Caco-2 (cell line): ENCODE measurements at regions not wholly inside any gene's neighbourhood (a gene's known extent, or its start where the extent isn't known, plus 50 kb on each side); places are given as distances from the start of the nearest gene placed in this dataset.

Source experiments
- BruUV-seq: library from RNA; stranded (reverse); fragments of 400-500 nt; replicated peaks from 2 replicates; lab custom pipeline; 2021; lab: Mats Ljungman, UMichigan
- CTCF ChIA-PET: fragments of 300-600 bp; sonication (Branson Sonifier 250); formaldehyde crosslinking; loops from one replicate; lab custom pipeline; 2022; ENCODE audit warnings: antibody characterized with exemption; lab: Charles Lee
- POLR2A ChIA-PET: fragments of 300-600 bp; sonication (Branson Sonifier 250); formaldehyde crosslinking; loops from one replicate; lab custom pipeline; 2022; ENCODE audit warnings: antibody characterized with exemption; lab: Charles Lee
- DNase-seq, 2 experiments: peaks; one replicate each; pipeline versions ENCODE4 v3.0.0 to v3.0.0-alpha.2; 2020 to 2022
- H3K27me3 ChIP-seq: replicated peaks from 2 replicates; pipeline ENCODE4 v1.6.0; 2011; ENCODE audit warnings: low read length; ENCODE audit not compliant: control insufficient read depth, insufficient read depth
- H3K36me3 ChIP-seq: 2 replicates; pipeline ENCODE4 v1.5.1; 2011; ENCODE audit warnings: low read length; ENCODE audit not compliant: control insufficient read depth, insufficient read depth
- H3K4me1 ChIP-seq: fragments of 250-450 bp; sonication (Bioruptor Pico); 2 replicates; pipeline ENCODE4 v1.5.1; 2020; ENCODE audit warnings: mild to moderate bottlenecking
- H3K4me3 ChIP-seq: 2 replicates; pipeline ENCODE4 v1.5.1; 2011; ENCODE audit warnings: low read depth, mild to moderate bottlenecking, control low read depth, low read length
- H3K9me3 ChIP-seq: fragments of 250-450 bp; sonication (Bioruptor Pico); 2 replicates; pipeline ENCODE4 v1.5.1; 2020; ENCODE audit warnings: mild to moderate bottlenecking, moderate library complexity
- H3K27ac Mint-ChIP-seq: one replicate; pipeline ENCODE4 v1.8.0; 2022; ENCODE audit warnings: mixed read lengths; ENCODE audit not compliant: unreplicated experiment
- H3K27me3 Mint-ChIP-seq: one replicate; pipeline ENCODE4 v1.8.0; 2022; ENCODE audit warnings: mixed read lengths; ENCODE audit not compliant: insufficient read depth, unreplicated experiment
- H3K36me3 Mint-ChIP-seq: one replicate; pipeline ENCODE4 v1.8.0; 2022; ENCODE audit warnings: mild to moderate bottlenecking, mixed read lengths; ENCODE audit not compliant: insufficient read depth, unreplicated experiment
- H3K4me1 Mint-ChIP-seq: one replicate; pipeline ENCODE4 v1.8.0; 2022; ENCODE audit warnings: low read depth, mixed read lengths; ENCODE audit not compliant: unreplicated experiment
- H3K4me3 Mint-ChIP-seq: one replicate; pipeline ENCODE4 v1.8.0; 2022; ENCODE audit warnings: mild to moderate bottlenecking, moderate library complexity, mixed read lengths; ENCODE audit not compliant: unreplicated experiment
- H3K9me3 Mint-ChIP-seq: one replicate; pipeline ENCODE4 v1.8.0; 2022; ENCODE audit warnings: mixed read lengths; ENCODE audit not compliant: unreplicated experiment
- intact Hi-C: fragments of 100-400 bp; cut with micrococcal nuclease; formaldehyde crosslinking; loops from one replicate; pipeline ENCODE4 v1.10.0; 2022; ENCODE audit not compliant: unreplicated experiment
- TF ChIP-seq, protein P1 (sequence below), 2 experiments: fragments of 200-600 bp in 1 of 2; IDR thresholded peaks; 1 replicate in 1 of 2; 2 replicates in 1 of 2; pipeline versions ENCODE4 v1.5.1 to v1.8.0; 2011 to 2022; ENCODE audit warnings: antibody characterized with exemption in 1 of 2, control low read depth in 1 of 2, inconsistent platforms in 1 of 2, low read depth in 1 of 2, low read length in 1 of 2, mild to moderate bottlenecking in 1 of 2, moderate library complexity in 1 of 2; ENCODE audit not compliant: insufficient read depth in 1 of 2, severe bottlenecking in 1 of 2, unreplicated experiment in 1 of 2

DNA sequence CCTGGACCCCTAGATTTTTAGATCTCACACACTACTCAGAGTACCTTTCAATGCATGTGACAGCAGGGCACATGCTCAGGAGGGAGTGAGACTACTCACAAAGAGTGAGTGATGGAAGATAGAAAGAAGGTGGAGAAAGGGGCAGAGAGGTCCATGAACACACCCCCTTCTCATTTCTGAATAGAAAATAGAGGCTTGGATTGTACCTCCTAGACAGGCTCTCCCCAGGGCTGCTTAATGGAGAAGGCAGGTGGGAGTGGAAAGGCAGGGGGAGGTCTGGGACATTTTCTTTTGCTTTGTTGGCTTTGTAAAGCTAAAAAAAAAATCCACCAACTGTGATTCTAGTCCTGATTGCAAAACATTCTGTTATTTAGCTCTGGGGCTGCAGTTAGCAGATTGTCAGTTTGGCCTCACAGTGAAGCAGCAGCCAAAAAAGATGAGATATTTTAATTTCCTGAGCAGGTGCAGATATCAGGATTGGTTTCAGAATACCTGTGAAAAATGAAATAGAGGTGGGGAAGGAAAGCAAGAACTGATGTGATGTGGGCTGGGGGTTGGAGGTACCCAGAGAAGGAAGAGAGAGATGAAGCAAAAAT lies 119.3 kb upstream of the GYPC start:
- H3K27ac Mint-ChIP-seq, result no peak overlapping the region
- no peak for DNase-seq
- Histone ChIP-seq H3K27me3 (no peaks in the 10 kb centered on the region), H3K9me3 (no peaks in the 10 kb centered on the region), H3K4me3 (no peak overlapping the region), H3K4me1 (no peaks in the 10 kb centered on the region), H3K36me3 (no peaks in the 10 kb centered on the region)
- peaks cover 5% of the 10 kb centered on the region for H3K36me3 Mint-ChIP-seq
- peaks cover 10% of the 10 kb centered on the region for H3K9me3 Mint-ChIP-seq
- H3K4me1 Mint-ChIP-seq, result no peaks in the 10 kb centered on the region
- ChIA-PET CTCF (no interaction called here), POLR2A (no interaction called here)
- H3K27me3 Mint-ChIP-seq, result peaks cover 15% of the 10 kb centered on the region
- BruUV-seq, result no TSS peak
- intact Hi-C loops, result no loop called here
- H3K4me3 Mint-ChIP-seq, result no peak overlapping the region
- TF ChIP-seq, protein P1, sequence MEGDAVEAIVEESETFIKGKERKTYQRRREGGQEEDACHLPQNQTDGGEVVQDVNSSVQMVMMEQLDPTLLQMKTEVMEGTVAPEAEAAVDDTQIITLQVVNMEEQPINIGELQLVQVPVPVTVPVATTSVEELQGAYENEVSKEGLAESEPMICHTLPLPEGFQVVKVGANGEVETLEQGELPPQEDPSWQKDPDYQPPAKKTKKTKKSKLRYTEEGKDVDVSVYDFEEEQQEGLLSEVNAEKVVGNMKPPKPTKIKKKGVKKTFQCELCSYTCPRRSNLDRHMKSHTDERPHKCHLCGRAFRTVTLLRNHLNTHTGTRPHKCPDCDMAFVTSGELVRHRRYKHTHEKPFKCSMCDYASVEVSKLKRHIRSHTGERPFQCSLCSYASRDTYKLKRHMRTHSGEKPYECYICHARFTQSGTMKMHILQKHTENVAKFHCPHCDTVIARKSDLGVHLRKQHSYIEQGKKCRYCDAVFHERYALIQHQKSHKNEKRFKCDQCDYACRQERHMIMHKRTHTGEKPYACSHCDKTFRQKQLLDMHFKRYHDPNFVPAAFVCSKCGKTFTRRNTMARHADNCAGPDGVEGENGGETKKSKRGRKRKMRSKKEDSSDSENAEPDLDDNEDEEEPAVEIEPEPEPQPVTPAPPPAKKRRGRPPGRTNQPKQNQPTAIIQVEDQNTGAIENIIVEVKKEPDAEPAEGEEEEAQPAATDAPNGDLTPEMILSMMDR (IDR thresholded peaks at IDR 0.05; ENCODE audit: insufficient read depth in 1 of 2, low read depth in 1 of 2, low read length in 1 of 2, severe bottlenecking in 1 of 2, unreplicated experiment in 1 of 2), result no peak

DNA sequence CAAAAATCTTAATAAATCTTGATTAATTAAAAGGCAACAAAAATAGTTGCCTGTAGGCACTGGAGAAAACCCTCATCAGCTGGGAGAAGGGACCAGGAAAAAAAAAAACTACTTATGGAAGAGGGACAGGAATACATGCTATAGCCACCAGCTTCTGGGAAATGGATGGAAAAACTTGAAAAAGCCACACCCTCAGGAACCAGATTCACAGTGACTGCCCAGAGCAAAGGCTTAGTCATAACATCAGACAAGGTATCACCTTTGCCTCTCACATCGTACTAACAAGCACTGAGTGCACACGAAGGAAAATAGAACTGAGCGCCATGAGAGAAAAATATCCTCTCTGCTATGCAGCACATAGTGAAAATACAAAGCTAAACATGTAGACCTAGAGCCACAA lies 116.9 kb upstream of the GYPC start:
- no peaks in the 10 kb centered on the region for H3K4me1 ChIP-seq
- no peaks in the 10 kb centered on the region for H3K36me3 Mint-ChIP-seq
- no peak overlapping the region for H3K4me3 Mint-ChIP-seq
- no peak for DNase-seq
- H3K4me3 ChIP-seq, result no peak overlapping the region
- H3K9me3 Mint-ChIP-seq, result peaks cover 26% of the 10 kb centered on the region
- no peaks in the 10 kb centered on the region for H3K4me1 Mint-ChIP-seq
- BruUV-seq, result no TSS peak
- intact Hi-C loops, result no loop called here
- TF ChIP-seq, protein P1 (IDR thresholded peaks at IDR 0.05; ENCODE audit: insufficient read depth in 1 of 2, low read depth in 1 of 2, low read length in 1 of 2, severe bottlenecking in 1 of 2, unreplicated experiment in 1 of 2), result no peak
- no peaks in the 10 kb centered on the region for H3K27me3 ChIP-seq
- no peaks in the 10 kb centered on the region for H3K36me3 ChIP-seq
- CTCF ChIA-PET, result no interaction called here
- H3K27me3 Mint-ChIP-seq, result peaks cover 9% of the 10 kb centered on the region
- H3K9me3 ChIP-seq, result peaks cover 16% of the 10 kb centered on the region
- POLR2A ChIA-PET, result no interaction called here
- H3K27ac Mint-ChIP-seq, result no peak overlapping the region

DNA sequence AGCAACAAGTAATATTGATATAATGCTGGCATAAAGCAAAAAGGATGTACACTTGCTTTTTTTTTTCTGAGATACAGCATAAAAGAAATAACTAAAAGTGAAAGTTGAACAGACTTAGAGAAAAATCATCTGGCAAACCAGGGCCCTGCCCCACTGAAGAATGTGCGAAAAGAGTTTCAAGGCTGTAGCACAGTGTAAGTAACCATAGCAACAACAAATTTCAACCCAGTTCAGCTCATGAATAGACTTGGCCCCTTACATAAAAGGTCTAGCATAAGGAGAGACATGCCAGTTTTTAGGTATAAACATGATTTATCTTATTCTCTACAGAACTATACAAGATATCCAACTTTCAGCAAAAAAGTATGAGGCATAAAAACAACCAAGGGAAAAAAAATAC lies 113.7 kb upstream of the GYPC start:
- H3K27ac Mint-ChIP-seq, result no peak overlapping the region
- Histone ChIP-seq H3K36me3 (no peaks in the 10 kb centered on the region), H3K9me3 (peaks cover 18% of the 10 kb centered on the region), H3K4me3 (no peak overlapping the region), H3K4me1 (no peaks in the 10 kb centered on the region), H3K27me3 (no peaks in the 10 kb centered on the region)
- H3K27me3 Mint-ChIP-seq, result no peaks in the 10 kb centered on the region
- no peaks in the 10 kb centered on the region for H3K4me1 Mint-ChIP-seq
- peaks cover 26% of the 10 kb centered on the region for H3K9me3 Mint-ChIP-seq
- DNase-seq, result no peak
- TF ChIP-seq, protein P1 (IDR thresholded peaks at IDR 0.05; ENCODE audit: insufficient read depth in 1 of 2, low read depth in 1 of 2, low read length in 1 of 2, severe bottlenecking in 1 of 2, unreplicated experiment in 1 of 2), result no peak
- no TSS peak for BruUV-seq
- CTCF ChIA-PET, result no interaction called here
- no peaks in the 10 kb centered on the region for H3K36me3 Mint-ChIP-seq
- POLR2A ChIA-PET, result no interaction called here
- intact Hi-C loops, result no loop called here
- no peak overlapping the region for H3K4me3 Mint-ChIP-seq
